ENCODE measurements at regions not wholly inside any gene's neighbourhood (a gene's known extent, or its start where the extent isn't known, plus 50 kb on each side); places are given as distances from the start of the nearest gene placed in this dataset.

GRCh38 chr1:79614106-79614505, 607.6 kb upstream of the ADGRL4 start:
- TF ChIP-seq CTCF (IDR thresholded peaks at IDR 0.05; ENCODE audit: insufficient read depth, low read length) (no peak), REST (IDR thresholded peaks at IDR 0.05; ENCODE audit: insufficient replicate concordance, low read depth) (no peak), POLR2AphosphoS5 (IDR thresholded peaks at IDR 0.05; ENCODE audit: low read depth) (no peak), GABPA (IDR thresholded peaks at IDR 0.05; ENCODE audit: low read depth) (no peak), SPI1 (IDR thresholded peaks at IDR 0.05; ENCODE audit: borderline replicate concordance, low read depth) (no peak)
